Activated CD4-positive, alpha-beta memory T cell treated with anti-CD3 and anti-CD28 coated beads for 36 hours (primary cell): ENCODE measurements at regions not wholly inside any gene's neighbourhood (a gene's known extent, or its start where the extent isn't known, plus 50 kb on each side); places are given as distances from the start of the nearest gene placed in this dataset.

Experiments used
- CTCF ChIA-PET: fragments of 350-600 bp; sonication (Branson Sonifier 250); formaldehyde crosslinking; loops from one replicate; lab custom pipeline; 2021; ENCODE audit warnings: antibody characterized with exemption, inconsistent platforms; lab: Charles Lee
- POLR2A ChIA-PET: fragments of 350-600 bp; sonication (Branson Sonifier 250); formaldehyde crosslinking; loops from one replicate; lab custom pipeline; 2021; ENCODE audit warnings: antibody characterized with exemption; lab: Charles Lee
- DNase-seq: peaks from one replicate; pipeline ENCODE4 v3.0.0-alpha.2; 2020
- H3K27ac Mint-ChIP-seq: one replicate; pipeline ENCODE4 v1.8.0; 2021; ENCODE audit warnings: mixed read lengths
- H3K27me3 Mint-ChIP-seq: one replicate; pipeline ENCODE4 v1.8.0; 2021; ENCODE audit warnings: mixed read lengths
- H3K36me3 Mint-ChIP-seq: one replicate; pipeline ENCODE4 v1.8.0; 2021; ENCODE audit warnings: mixed read lengths
- H3K4me1 Mint-ChIP-seq: one replicate; pipeline ENCODE4 v1.8.0; 2021; ENCODE audit warnings: low read depth, mixed read lengths
- H3K4me3 Mint-ChIP-seq: one replicate; pipeline ENCODE4 v1.8.0; 2021; ENCODE audit warnings: mild to moderate bottlenecking, mixed read lengths
- H3K9me3 Mint-ChIP-seq: one replicate; pipeline ENCODE4 v1.8.0; 2021; ENCODE audit warnings: mixed read lengths
- intact Hi-C: fragments of 100-400 bp; cut with micrococcal nuclease; formaldehyde crosslinking; loops from one replicate; pipeline ENCODE4 v1.15.1; 2023

DNA sequence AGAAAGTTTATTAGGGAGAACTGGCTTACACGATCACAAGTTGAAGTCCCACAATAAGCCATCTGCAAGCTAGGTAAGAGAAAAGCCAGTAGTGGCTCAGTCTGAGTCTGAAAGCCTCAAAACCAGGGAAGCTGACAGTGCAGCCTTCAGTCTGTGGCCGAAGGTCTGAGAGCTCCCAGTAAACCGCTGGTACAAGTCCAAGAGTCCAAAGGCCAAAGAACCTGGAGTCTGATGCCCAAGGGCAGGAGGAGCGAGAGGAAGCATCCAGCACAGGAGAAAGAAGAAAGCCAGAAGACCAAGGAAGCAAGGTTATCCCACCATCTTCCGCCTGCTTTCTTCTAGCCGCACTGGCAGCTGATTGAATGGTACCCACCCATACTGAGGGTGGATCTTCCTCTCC lies 97.3 kb upstream of the FBN2 start:
- Mint-ChIP-seq H3K9me3 (no peaks in the 10 kb centered on the region), H3K4me3 (no peak overlapping the region), H3K27me3 (no peaks in the 10 kb centered on the region), H3K36me3 (no peaks in the 10 kb centered on the region), H3K4me1 (no peaks in the 10 kb centered on the region), H3K27ac (no peak overlapping the region)
- intact Hi-C loops = no loop called here
- CTCF ChIA-PET = no interaction called here
- POLR2A ChIA-PET = no interaction called here
- no peak for DNase-seq

DNA sequence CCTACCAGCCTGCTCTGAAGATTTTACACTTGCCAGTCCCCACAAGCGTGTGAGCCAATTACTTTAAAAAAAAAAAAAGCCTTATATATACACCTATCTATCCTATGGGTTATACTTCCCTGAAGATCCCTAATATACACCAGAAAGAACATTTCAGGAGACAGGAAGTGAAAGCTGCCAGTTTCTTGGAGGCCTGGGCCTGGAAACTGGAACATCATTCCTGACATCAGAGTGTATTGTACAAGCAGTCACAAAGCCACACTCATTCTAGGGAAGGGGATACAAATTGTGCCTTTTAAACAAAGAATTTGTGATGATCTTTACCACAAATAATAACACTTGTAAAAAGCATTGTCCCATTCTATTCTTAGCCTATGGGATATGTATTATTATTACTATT lies 98.3 kb upstream of the FBN2 start:
- CTCF ChIA-PET = no interaction called here
- no peaks in the 10 kb centered on the region for H3K9me3 Mint-ChIP-seq
- H3K4me1 Mint-ChIP-seq = no peaks in the 10 kb centered on the region
- H3K27ac Mint-ChIP-seq = no peak overlapping the region
- no peak for DNase-seq
- POLR2A ChIA-PET = no interaction called here
- H3K27me3 Mint-ChIP-seq = no peaks in the 10 kb centered on the region
- intact Hi-C loops = no loop called here
- no peaks in the 10 kb centered on the region for H3K36me3 Mint-ChIP-seq
- no peak overlapping the region for H3K4me3 Mint-ChIP-seq

DNA sequence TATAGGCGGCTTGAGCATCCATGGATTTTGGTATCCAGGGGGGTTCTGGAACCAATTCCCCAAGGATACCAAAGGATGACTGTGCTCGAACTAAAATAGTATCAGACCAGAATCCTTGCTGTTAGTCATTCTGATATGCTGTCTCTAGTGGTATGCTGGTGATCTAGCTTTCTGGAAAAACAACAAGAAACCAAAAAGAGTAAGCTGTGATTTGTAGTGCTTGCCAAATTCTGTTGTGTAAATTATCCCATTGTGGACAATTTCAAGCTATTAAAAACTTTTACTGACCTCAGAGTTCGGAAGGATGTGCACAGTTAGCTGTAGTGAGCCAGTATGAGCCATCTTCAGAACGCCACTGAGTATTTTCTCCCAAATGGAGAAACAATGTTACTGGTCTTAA lies 99.0 kb upstream of the FBN2 start:
- ChIA-PET CTCF (no interaction called here), POLR2A (no interaction called here)
- no peaks in the 10 kb centered on the region for H3K9me3 Mint-ChIP-seq
- no peak overlapping the region for H3K27ac Mint-ChIP-seq
- H3K4me1 Mint-ChIP-seq = no peaks in the 10 kb centered on the region
- H3K27me3 Mint-ChIP-seq = no peaks in the 10 kb centered on the region
- no peaks in the 10 kb centered on the region for H3K36me3 Mint-ChIP-seq
- DNase-seq = no peak
- H3K4me3 Mint-ChIP-seq = no peak overlapping the region
- intact Hi-C loops = no loop called here

DNA sequence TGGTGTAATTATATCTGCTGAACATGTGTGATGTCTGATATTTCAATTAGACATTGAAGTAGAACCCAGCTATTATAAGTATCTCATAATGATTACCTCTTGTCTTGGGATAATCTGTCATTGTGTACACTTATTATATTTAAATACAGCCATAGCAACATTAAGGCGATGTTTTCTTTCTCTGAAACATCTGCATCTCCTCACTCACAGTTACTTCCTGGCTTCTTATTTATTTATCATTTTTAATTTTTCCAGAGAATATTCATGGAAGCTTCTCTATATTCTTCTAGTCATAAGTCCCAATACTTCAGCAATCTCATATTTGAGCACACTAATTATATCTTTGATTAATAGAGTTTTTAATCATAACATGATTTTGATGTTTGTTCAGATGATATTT lies 103.8 kb upstream of the FBN2 start:
- H3K27me3 Mint-ChIP-seq = no peaks in the 10 kb centered on the region
- no peaks in the 10 kb centered on the region for H3K36me3 Mint-ChIP-seq
- intact Hi-C loops = no loop called here
- ChIA-PET POLR2A (no interaction called here), CTCF (no interaction called here)
- no peak overlapping the region for H3K27ac Mint-ChIP-seq
- no peak overlapping the region for H3K4me3 Mint-ChIP-seq
- H3K4me1 Mint-ChIP-seq = no peaks in the 10 kb centered on the region
- DNase-seq = no peak
- H3K9me3 Mint-ChIP-seq = no peaks in the 10 kb centered on the region

DNA sequence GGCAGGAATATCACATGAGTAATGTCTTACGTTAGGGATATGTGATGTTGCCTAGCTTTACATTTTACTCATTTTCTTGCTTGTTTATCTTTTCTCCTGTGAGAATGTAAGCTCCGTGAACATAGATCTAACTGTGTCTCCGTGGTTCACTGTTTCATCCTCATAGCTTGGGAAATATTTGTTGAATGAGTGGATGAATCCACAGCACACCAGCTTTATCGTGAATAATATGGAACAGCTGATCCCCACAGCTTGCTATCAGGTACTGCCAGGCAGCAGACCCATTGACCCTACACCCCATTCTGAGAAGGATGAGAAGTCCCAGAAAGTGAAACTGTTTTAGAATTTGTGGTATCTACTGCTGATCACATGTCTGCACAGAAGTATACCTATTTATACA lies 106.8 kb upstream of the FBN2 start:
- Mint-ChIP-seq H3K4me1 (no peaks in the 10 kb centered on the region), H3K27me3 (no peaks in the 10 kb centered on the region), H3K4me3 (no peak overlapping the region), H3K27ac (no peak overlapping the region), H3K9me3 (no peaks in the 10 kb centered on the region), H3K36me3 (no peaks in the 10 kb centered on the region)
- POLR2A ChIA-PET = no interaction called here
- CTCF ChIA-PET = no interaction called here
- intact Hi-C loops = no loop called here
- DNase-seq = no peak

DNA sequence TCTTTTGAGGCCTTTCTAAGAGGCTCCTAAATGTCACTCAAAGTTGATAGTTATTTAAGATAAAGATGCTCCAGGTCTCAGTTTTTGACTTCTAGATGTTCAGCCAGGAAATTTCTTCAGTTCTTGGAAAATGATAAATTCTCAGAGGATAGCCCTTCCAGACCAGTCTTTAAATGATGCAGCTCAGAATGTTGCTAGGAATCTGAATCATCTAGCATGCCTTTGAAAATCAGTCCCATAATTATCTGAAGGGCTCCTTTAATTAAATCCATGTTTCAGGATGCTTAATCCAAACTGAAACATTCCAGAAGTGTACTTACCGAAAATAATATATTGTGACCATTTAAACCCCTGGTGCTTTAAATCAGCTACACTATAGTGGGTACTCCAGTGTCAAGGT lies 107.5 kb upstream of the FBN2 start:
- H3K4me1 Mint-ChIP-seq = no peaks in the 10 kb centered on the region
- H3K27ac Mint-ChIP-seq = no peak overlapping the region
- no peak overlapping the region for H3K4me3 Mint-ChIP-seq
- H3K9me3 Mint-ChIP-seq = peaks cover 3% of the 10 kb centered on the region
- POLR2A ChIA-PET = no interaction called here
- CTCF ChIA-PET = no interaction called here
- intact Hi-C loops = no loop called here
- H3K27me3 Mint-ChIP-seq = no peaks in the 10 kb centered on the region
- no peak for DNase-seq
- H3K36me3 Mint-ChIP-seq = no peaks in the 10 kb centered on the region

DNA sequence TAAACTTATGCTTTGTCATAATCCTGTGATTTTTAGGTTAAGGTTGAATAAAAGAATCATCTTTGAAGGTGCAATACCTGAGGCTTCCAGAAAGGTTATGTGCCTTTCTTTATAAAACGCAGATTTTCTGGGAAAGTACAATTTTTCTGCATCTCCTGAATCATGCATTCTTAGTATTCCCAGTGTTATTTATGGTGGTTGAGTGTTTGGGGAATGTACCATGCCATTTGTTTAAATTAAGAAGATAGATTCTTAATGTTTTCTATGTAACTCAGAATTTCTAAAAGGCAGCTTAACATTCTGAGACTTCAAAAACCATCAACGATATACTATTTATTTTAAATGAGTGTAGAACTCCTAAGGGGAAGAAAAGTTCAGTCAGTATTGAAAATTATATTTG lies 108.1 kb upstream of the FBN2 start:
- no peak overlapping the region for H3K27ac Mint-ChIP-seq
- intact Hi-C loops = no loop called here
- no peaks in the 10 kb centered on the region for H3K27me3 Mint-ChIP-seq
- no peak for DNase-seq
- H3K9me3 Mint-ChIP-seq = peaks cover 3% of the 10 kb centered on the region
- ChIA-PET CTCF (no interaction called here), POLR2A (no interaction called here)
- no peaks in the 10 kb centered on the region for H3K36me3 Mint-ChIP-seq
- no peak overlapping the region for H3K4me3 Mint-ChIP-seq
- H3K4me1 Mint-ChIP-seq = no peaks in the 10 kb centered on the region

DNA sequence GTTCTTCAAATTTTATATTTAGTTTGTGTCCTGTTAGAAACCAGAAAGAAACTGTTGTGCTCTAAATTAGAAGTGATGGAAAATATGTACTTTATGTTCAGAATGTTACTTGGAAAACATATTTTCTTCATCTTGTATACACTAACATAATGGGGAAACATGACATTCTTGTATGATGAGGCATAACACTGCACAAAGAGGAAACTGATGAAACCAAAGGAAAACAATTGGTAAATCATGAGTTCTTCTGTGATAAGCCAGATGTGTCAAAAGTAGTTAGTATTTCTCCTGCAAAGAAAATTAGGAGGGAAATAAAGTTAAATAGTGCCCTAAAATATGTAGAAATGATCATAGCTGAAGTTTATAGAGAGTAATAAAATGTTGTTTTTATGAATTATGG lies 111.1 kb upstream of the FBN2 start:
- DNase-seq = no peak
- Mint-ChIP-seq H3K27me3 (peaks cover 2% of the 10 kb centered on the region), H3K4me3 (no peak overlapping the region), H3K4me1 (no peaks in the 10 kb centered on the region), H3K36me3 (no peaks in the 10 kb centered on the region), H3K27ac (no peak overlapping the region), H3K9me3 (peaks cover 12% of the 10 kb centered on the region)
- intact Hi-C loops = no loop called here
- CTCF ChIA-PET = no interaction called here
- POLR2A ChIA-PET = no interaction called here

DNA sequence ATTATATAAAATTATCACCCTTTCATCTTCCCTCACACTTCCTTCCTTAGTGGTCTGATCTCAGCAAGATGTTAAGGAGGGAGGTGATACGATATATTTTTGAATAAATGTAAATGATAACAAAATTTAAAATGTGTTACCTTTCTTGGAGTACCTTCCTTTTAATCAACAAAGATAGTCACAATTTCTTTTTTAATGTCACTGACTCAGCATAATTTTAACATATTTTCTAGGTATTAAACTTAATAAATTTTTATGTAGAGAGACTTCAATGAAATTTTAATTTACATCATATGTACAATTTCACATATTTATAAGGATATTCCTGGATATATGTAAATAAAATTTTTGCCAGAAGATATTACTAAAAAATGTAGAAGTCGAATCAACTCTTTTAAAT lies 125.0 kb upstream of the FBN2 start:
- Mint-ChIP-seq H3K27ac (no peak overlapping the region), H3K4me3 (no peak overlapping the region), H3K36me3 (no peaks in the 10 kb centered on the region), H3K27me3 (no peaks in the 10 kb centered on the region), H3K4me1 (no peaks in the 10 kb centered on the region), H3K9me3 (no peaks in the 10 kb centered on the region)
- no peak for DNase-seq
- intact Hi-C loops = no loop called here
- ChIA-PET CTCF (no interaction called here), POLR2A (no interaction called here)

DNA sequence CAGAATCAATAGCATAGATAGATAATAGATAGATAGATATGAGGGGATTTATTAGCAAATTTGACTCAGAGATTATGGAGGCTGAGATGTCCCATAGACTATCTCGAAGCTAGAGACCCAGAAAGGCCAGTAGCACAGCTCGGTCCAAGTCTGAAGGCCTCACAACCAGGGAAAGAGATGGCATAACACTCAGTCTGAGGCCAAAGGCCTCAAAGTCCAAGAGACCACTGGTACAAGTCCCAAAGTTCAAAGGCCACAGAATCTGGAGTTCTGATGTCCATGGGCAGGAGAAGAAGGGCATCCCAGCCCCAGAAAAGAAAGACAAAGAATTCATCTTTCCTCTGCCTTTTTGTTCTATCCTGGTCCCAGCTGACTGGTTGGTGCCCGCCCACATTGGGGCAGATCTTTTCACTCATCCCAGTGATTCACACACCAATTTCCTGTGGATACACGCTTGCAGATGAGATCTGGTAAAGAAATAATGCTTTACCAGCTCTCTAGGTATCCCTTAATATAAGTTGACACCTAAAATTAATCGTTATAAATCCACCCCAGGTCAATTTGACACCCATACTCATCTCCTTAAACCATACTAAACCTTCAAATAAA lies 127.8 kb upstream of the FBN2 start:
- Mint-ChIP-seq H3K27me3 (peaks cover 3% of the 10 kb centered on the region), H3K27ac (no peak overlapping the region), H3K4me3 (no peak overlapping the region), H3K36me3 (no peaks in the 10 kb centered on the region), H3K9me3 (no peaks in the 10 kb centered on the region), H3K4me1 (no peaks in the 10 kb centered on the region)
- intact Hi-C loops = no loop called here
- DNase-seq = no peak
- ChIA-PET CTCF (no interaction called here), POLR2A (no interaction called here)

DNA sequence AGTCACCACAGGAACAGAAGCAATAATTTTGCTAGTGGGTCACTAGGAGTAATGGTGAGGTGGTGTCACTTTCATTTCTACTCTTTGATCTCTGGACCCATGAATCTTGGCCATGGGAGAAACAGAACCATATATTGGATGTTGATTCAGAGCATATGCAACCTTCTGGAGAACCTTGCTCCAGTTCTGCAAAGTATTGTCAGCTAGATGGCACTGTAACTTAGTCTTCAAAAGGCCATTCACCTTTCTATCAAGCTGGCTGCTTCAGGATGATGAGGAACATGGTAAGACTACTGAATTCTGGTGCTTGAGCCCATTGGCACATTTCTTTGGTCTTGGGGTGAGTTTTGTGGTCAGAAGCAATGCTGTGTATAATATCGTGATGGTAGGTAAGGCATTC lies 129.1 kb upstream of the FBN2 start:
- CTCF ChIA-PET = no interaction called here

DNA sequence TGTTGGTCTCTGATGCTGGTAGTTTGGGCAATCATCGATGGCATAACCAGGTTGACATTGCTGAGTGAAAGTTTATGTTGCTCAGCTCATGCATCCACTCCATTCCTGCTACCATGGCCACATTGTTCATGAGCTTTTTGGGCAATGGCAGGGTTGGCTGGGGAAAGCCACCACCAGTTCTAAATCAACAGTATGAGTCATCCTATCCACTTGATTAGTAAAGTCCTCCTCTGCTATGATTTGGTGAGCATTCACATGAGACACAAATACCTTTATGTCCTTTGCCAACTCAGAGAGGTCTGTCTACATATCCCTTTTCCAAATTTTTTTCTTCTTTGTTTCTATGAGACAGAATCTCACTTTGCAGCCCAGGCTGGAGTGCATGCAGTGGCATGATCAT lies 129.7 kb upstream of the FBN2 start:
- no peaks in the 10 kb centered on the region for H3K4me1 Mint-ChIP-seq
- CTCF ChIA-PET = no interaction called here
- intact Hi-C loops = no loop called here
- H3K27me3 Mint-ChIP-seq = peaks cover 3% of the 10 kb centered on the region
- no peak overlapping the region for H3K4me3 Mint-ChIP-seq
- POLR2A ChIA-PET = no interaction called here
- no peak for DNase-seq
- H3K27ac Mint-ChIP-seq = no peak overlapping the region
- no peaks in the 10 kb centered on the region for H3K36me3 Mint-ChIP-seq
- no peaks in the 10 kb centered on the region for H3K9me3 Mint-ChIP-seq

More for the DNA sequence above, 129.1 kb upstream of the FBN2 start:
- peaks cover 3% of the 10 kb centered on the region for H3K27me3 Mint-ChIP-seq
- intact Hi-C loops = no loop called here
- H3K9me3 Mint-ChIP-seq = no peaks in the 10 kb centered on the region
- DNase-seq = no peak
- POLR2A ChIA-PET = no interaction called here
- no peak overlapping the region for H3K27ac Mint-ChIP-seq
- H3K36me3 Mint-ChIP-seq = no peaks in the 10 kb centered on the region
- no peaks in the 10 kb centered on the region for H3K4me1 Mint-ChIP-seq
- H3K4me3 Mint-ChIP-seq = no peak overlapping the region

DNA sequence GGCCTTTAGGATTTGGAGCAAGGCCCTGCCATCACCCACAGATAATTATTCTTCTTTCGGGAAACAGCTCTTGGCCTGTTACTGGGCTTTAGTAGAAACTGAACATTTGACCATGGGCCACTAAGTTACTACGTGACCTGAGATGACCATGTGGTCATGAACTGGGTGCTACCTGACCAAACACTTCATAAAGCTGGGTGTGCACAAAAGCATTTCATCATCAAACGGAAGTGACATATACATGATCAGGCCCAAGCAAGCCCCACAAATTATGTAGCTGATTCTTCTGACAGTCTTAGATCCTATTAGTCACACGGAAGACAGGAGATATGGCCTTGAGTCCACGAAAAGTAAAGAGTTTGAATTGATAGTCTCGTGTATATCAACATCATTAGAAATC lies 130.9 kb upstream of the FBN2 start:
- POLR2A ChIA-PET = no interaction called here
- CTCF ChIA-PET = no interaction called here
- H3K4me3 Mint-ChIP-seq = no peak overlapping the region
- intact Hi-C loops = no loop called here
- DNase-seq = no peak
- H3K27me3 Mint-ChIP-seq = peaks cover 3% of the 10 kb centered on the region
- H3K9me3 Mint-ChIP-seq = no peaks in the 10 kb centered on the region
- no peaks in the 10 kb centered on the region for H3K4me1 Mint-ChIP-seq
- H3K27ac Mint-ChIP-seq = no peak overlapping the region
- no peaks in the 10 kb centered on the region for H3K36me3 Mint-ChIP-seq
